Chondrocyte (in vitro differentiated cells): ENCODE measurements at regions not wholly inside any gene's neighbourhood (a gene's known extent, or its start where the extent isn't known, plus 50 kb on each side); places are given as distances from the start of the nearest gene placed in this dataset.
"Not testable (repeated sequence)": the region's sequence is repeated elsewhere in the genome, so short reads cannot be mapped to it uniquely, and the experiment has no call there.

Experiments
- DNase-seq: peaks from one replicate; pipeline ENCODE4 v3.0.0; 2021; ENCODE audit warnings: mixed read lengths, low spot score
- H3K27ac Mint-ChIP-seq: one replicate; pipeline ENCODE4 v1.8.0; 2021; ENCODE audit warnings: mild to moderate bottlenecking, moderate library complexity, mixed read lengths; ENCODE audit not compliant: unreplicated experiment
- H3K27me3 Mint-ChIP-seq: 2 replicates; pipeline ENCODE4 v1.8.0; 2021; ENCODE audit warnings: low read depth, mixed read lengths
- H3K36me3 Mint-ChIP-seq: 2 replicates; pipeline ENCODE4 v1.8.0; 2021; ENCODE audit warnings: low read depth, mixed read lengths
- H3K4me1 Mint-ChIP-seq: 2 replicates; pipeline ENCODE4 v1.8.0; 2021; ENCODE audit warnings: low read depth, mild to moderate bottlenecking, mixed read lengths
- H3K4me3 Mint-ChIP-seq: one replicate; pipeline ENCODE4 v1.8.0; 2021; ENCODE audit warnings: mild to moderate bottlenecking, moderate library complexity, mixed read lengths; ENCODE audit not compliant: unreplicated experiment
- H3K9me3 Mint-ChIP-seq: 2 replicates; pipeline ENCODE4 v1.8.0; 2021; ENCODE audit warnings: low read depth, mixed read lengths
- CTCF ChIP-seq: fragments of 200-600 bp; sonication (generic); IDR thresholded peaks from 2 replicates; pipeline ENCODE4 v1.5.0; 2021; ENCODE audit warnings: antibody characterized with exemption, mild to moderate bottlenecking, moderate library complexity

GRCh38 chr17:56727876-56728617 lies 105.7 kb downstream of the C17orf67 start:
- DNase-seq = no peak
- TF ChIP-seq CTCF = no peak
- Mint-ChIP-seq H3K36me3 (no peaks in the 10 kb centered on the region), H3K9me3 (no peaks in the 10 kb centered on the region), H3K4me3 (no peak overlapping the region), H3K27me3 (peaks cover 30% of the 10 kb centered on the region), H3K4me1 (no peaks in the 10 kb centered on the region), H3K27ac (no peak overlapping the region)

DNA sequence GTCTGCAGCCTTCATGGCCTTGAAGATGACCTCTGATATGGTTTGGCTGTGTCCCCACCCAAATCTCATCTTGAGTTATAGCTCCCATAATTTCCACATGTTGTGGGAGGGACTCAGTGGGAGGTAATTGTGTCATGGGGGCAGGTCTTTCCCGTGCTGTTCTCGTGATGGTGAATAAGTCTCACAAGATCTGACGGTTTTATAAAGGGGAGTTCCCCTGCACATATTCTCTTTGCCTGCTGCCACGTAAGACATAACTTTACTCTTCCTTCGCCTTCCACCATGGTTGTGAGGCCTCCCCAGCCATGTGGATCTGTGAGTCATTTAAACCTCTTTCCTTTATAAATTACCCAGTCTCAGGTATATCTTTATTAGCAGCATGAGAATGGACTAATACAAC lies 102.6 kb downstream of the C17orf67 start:
- DNase-seq, H3K4me3 Mint-ChIP-seq, H3K4me1 Mint-ChIP-seq, H3K36me3 Mint-ChIP-seq, H3K9me3 Mint-ChIP-seq, H3K27ac Mint-ChIP-seq: not testable (repeated sequence)
- H3K27me3 Mint-ChIP-seq = peaks cover 30% of the 10 kb centered on the region

DNA sequence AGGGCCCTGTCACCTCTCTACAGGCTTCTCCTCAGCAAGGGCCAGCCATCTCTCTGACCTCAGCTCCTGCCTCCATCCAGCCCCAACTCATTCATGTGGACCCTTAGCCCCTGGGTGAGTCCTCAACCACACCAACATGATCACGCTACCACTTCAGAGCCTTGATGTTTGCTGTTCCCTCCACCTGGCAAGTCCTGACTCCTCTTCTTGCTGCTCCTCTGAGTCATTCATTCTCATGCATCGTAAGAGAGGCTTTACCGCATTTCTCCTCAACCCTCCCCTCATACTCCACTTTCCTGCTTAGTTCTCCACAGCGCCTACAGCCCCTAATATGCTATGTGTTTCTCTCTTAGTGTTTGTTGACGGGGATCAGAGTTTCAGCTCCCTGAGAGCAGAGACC lies 99.9 kb downstream of the C17orf67 start:
- Mint-ChIP-seq H3K9me3 (no peaks in the 10 kb centered on the region), H3K36me3 (no peaks in the 10 kb centered on the region)
- no peak for DNase-seq

GRCh38 chr17:56735842-56736241 lies 97.9 kb downstream of the C17orf67 start:
- H3K4me3 Mint-ChIP-seq = no peak overlapping the region
- H3K4me1 Mint-ChIP-seq = peaks cover 11% of the 10 kb centered on the region
- no peak for DNase-seq
- no peak overlapping the region for H3K27ac Mint-ChIP-seq
- H3K27me3 Mint-ChIP-seq = peaks cover 5% of the 10 kb centered on the region
- no peaks in the 10 kb centered on the region for H3K36me3 Mint-ChIP-seq
- no peak for TF ChIP-seq CTCF
- H3K9me3 Mint-ChIP-seq = no peaks in the 10 kb centered on the region

More for the DNA sequence above, 99.9 kb downstream of the C17orf67 start:
- H3K4me3 Mint-ChIP-seq = no peak overlapping the region
- H3K27me3 Mint-ChIP-seq = peaks cover 16% of the 10 kb centered on the region
- H3K27ac Mint-ChIP-seq = no peak overlapping the region
- peaks cover 11% of the 10 kb centered on the region for H3K4me1 Mint-ChIP-seq
- no peak for TF ChIP-seq CTCF

DNA sequence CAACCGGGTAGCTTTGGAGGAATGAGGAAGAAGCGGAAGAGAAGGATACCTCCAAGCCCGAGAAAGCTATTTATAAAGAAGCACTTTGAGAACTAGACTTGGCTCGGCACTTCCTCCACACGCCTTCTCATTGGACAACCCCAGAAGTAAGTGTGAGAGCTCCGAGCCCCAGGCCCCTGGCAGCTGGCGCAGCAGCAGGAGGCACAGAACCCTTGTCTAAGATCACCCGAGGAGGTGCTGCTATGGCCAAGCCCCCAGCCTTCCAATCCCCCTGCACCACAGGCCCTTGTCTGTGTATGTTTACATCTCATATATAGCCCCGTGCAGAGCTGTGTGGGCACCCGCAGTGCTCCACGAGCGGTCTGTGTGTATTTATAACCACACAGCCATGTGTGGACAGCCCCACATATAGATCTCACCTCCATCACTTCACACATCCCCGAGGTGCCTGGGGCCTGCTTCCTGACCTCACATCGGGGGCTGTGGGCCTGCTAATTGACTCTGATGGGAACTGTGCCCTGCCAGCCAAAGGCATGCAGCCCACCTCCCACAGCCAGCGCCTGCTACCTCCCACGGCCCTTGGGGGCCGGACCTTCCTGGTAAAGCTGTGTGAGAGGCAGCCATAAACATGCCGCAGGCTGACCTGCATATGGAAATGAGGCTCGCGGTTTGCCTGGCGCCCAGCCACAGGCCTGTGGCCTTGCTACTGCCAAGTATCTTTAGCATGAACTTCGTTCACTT lies 96.1 kb downstream of the C17orf67 start:
- Mint-ChIP-seq H3K4me3 (no peak overlapping the region), H3K27ac (no peak overlapping the region), H3K27me3 (peaks cover 1% of the 10 kb centered on the region), H3K9me3 (no peaks in the 10 kb centered on the region), H3K36me3 (no peaks in the 10 kb centered on the region), H3K4me1 (peaks cover 17% of the 10 kb centered on the region)
- DNase-seq = no peak
- TF ChIP-seq CTCF = no peak
